ENCODE measurements at regions not wholly inside any gene's neighbourhood (a gene's known extent, or its start where the extent isn't known, plus 50 kb on each side); places are given as distances from the start of the nearest gene placed in this dataset.

GRCh38 chr10:125266966-125267365 lies 106.6 kb upstream of the CTBP2 start:
- H3K36me3 ChIP-seq (ENCODE audit: low read depth) = no peaks in the 10 kb centered on the region
- H3K27ac ChIP-seq (ENCODE audit: poor library complexity, severe bottlenecking) = no peak overlapping the region
- ATAC-seq (ENCODE audit: low read depth) = no peak
- H3K4me1 ChIP-seq (ENCODE audit: insufficient read depth, poor library complexity, severe bottlenecking) = peaks cover 32% of the 10 kb centered on the region
- no peak for DNase-seq (ENCODE audit: low spot score)
- no peak overlapping the region for H3K4me3 ChIP-seq (ENCODE audit: severe bottlenecking)
- no peaks in the 10 kb centered on the region for H3K27me3 ChIP-seq (ENCODE audit: insufficient read depth, poor library complexity, severe bottlenecking)
- TF ChIP-seq CTCF (IDR thresholded peaks at IDR 0.05; ENCODE audit: poor library complexity, severe bottlenecking) = no peak
- H3K9me3 ChIP-seq (ENCODE audit: severe bottlenecking) = no peaks in the 10 kb centered on the region

- Histone ChIP-seq H3K27ac (ENCODE audit: poor library complexity, severe bottlenecking) (peak overlapping the region; percentile 91), H3K27me3 (ENCODE audit: insufficient read depth, poor library complexity, severe bottlenecking) (no peaks in the 10 kb centered on the region), H3K9me3 (ENCODE audit: severe bottlenecking) (no peaks in the 10 kb centered on the region), H3K4me1 (ENCODE audit: insufficient read depth, poor library complexity, severe bottlenecking) (peaks cover 32% of the 10 kb centered on the region), H3K4me3 (ENCODE audit: severe bottlenecking) (no peak overlapping the region), H3K36me3 (ENCODE audit: low read depth) (no peaks in the 10 kb centered on the region)
- no peak for ATAC-seq (ENCODE audit: low read depth)
- no peak for TF ChIP-seq CTCF (IDR thresholded peaks at IDR 0.05; ENCODE audit: poor library complexity, severe bottlenecking)
- DNase-seq (ENCODE audit: low spot score) = no peak
These were observed 106.2 kb upstream of the CTBP2 start for GRCh38 chr10:125266541-125266940.

- TF ChIP-seq CTCF (IDR thresholded peaks at IDR 0.05; ENCODE audit: poor library complexity, severe bottlenecking) = no peak
- peaks cover 32% of the 10 kb centered on the region for H3K4me1 ChIP-seq (ENCODE audit: insufficient read depth, poor library complexity, severe bottlenecking)
- H3K27ac ChIP-seq (ENCODE audit: poor library complexity, severe bottlenecking) = peak overlapping the region; percentile 91
- ATAC-seq (ENCODE audit: low read depth) = peak; percentile 16; the same call in 1 of the 3 replicates
- H3K9me3 ChIP-seq (ENCODE audit: severe bottlenecking) = no peaks in the 10 kb centered on the region
- H3K27me3 ChIP-seq (ENCODE audit: insufficient read depth, poor library complexity, severe bottlenecking) = no peaks in the 10 kb centered on the region
- no peak overlapping the region for H3K4me3 ChIP-seq (ENCODE audit: severe bottlenecking)
- DNase-seq (ENCODE audit: low spot score) = no peak
- H3K36me3 ChIP-seq (ENCODE audit: low read depth) = no peaks in the 10 kb centered on the region
These were observed 105.2 kb upstream of the CTBP2 start for GRCh38 chr10:125265579-125265955.

- Histone ChIP-seq H3K27ac (ENCODE audit: poor library complexity, severe bottlenecking) (peak overlapping the region; percentile 91), H3K36me3 (ENCODE audit: low read depth) (no peaks in the 10 kb centered on the region), H3K4me3 (ENCODE audit: severe bottlenecking) (no peak overlapping the region), H3K9me3 (ENCODE audit: severe bottlenecking) (no peaks in the 10 kb centered on the region), H3K4me1 (ENCODE audit: insufficient read depth, poor library complexity, severe bottlenecking) (peaks cover 32% of the 10 kb centered on the region), H3K27me3 (ENCODE audit: insufficient read depth, poor library complexity, severe bottlenecking) (no peaks in the 10 kb centered on the region)
- peak; percentile 82 for DNase-seq (ENCODE audit: low spot score)
- TF ChIP-seq CTCF (IDR thresholded peaks at IDR 0.05; ENCODE audit: poor library complexity, severe bottlenecking) = no peak
- peak; percentile 87 for ATAC-seq (ENCODE audit: low read depth)
These were observed 104.6 kb upstream of the CTBP2 start for GRCh38 chr10:125264757-125265578.

- ATAC-seq (ENCODE audit: low read depth) = no peak
- H3K4me1 ChIP-seq (ENCODE audit: insufficient read depth, poor library complexity, severe bottlenecking) = peaks cover 32% of the 10 kb centered on the region
- no peaks in the 10 kb centered on the region for H3K36me3 ChIP-seq (ENCODE audit: low read depth)
- no peaks in the 10 kb centered on the region for H3K9me3 ChIP-seq (ENCODE audit: severe bottlenecking)
- H3K27me3 ChIP-seq (ENCODE audit: insufficient read depth, poor library complexity, severe bottlenecking) = no peaks in the 10 kb centered on the region
- no peak overlapping the region for H3K4me3 ChIP-seq (ENCODE audit: severe bottlenecking)
- DNase-seq (ENCODE audit: low spot score) = no peak
- TF ChIP-seq CTCF (IDR thresholded peaks at IDR 0.05; ENCODE audit: poor library complexity, severe bottlenecking) = no peak
- H3K27ac ChIP-seq (ENCODE audit: poor library complexity, severe bottlenecking) = peak overlapping the region; percentile 91
These were observed 103.7 kb upstream of the CTBP2 start for GRCh38 chr10:125264091-125264490.

Data from RWPE2 (cell line).